ENCODE measurements at regions not wholly inside any gene's neighbourhood (a gene's known extent, or its start where the extent isn't known, plus 50 kb on each side); places are given as distances from the start of the nearest gene placed in this dataset.

DNA sequence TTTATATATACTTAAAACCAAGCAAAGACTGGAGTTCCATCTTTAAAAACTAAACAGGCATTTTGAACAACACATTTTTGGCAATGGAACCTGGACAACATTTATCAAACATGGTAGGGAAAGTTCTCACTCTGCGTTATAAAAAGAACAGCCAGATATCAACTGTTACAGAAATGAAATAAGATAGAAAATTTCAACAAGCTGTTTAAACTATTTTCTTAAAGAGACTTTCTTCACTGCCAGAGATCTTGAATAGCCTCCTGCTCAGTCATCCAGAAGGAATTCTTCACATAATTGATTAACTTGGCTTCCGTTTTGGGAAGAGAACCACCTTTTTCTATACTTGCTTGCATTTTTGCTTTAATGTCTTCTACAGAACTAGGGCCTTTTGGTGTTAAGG lies 166.0 kb upstream of the PIK3C3 start:
- H3K27ac ChIP-seq (ENCODE audit: low read depth, low read length): no peak overlapping the region
- no peaks in the 10 kb centered on the region for H3K9me3 ChIP-seq (ENCODE audit: insufficient read depth, low read length)
- no peaks in the 10 kb centered on the region for H3K36me3 ChIP-seq (ENCODE audit: low read length)
- H3K79me2 ChIP-seq (ENCODE audit: insufficient read depth, low read length): no peaks in the 10 kb centered on the region
- no peak overlapping the region for H2AFZ ChIP-seq (ENCODE audit: low read depth, low read length, severe bottlenecking)
- H3K4me3 ChIP-seq (ENCODE audit: insufficient read depth, low read length, poor library complexity, severe bottlenecking): no peak overlapping the region
- H3K9ac ChIP-seq (ENCODE audit: low read length): no peak overlapping the region
- no peaks in the 10 kb centered on the region for H3F3A ChIP-seq (ENCODE audit: insufficient read depth)
- H3K4me2 ChIP-seq (ENCODE audit: low read depth, low read length, poor library complexity, severe bottlenecking): no peak overlapping the region
- no peaks in the 10 kb centered on the region for H3K9me2 ChIP-seq (replicated peaks; ENCODE audit: insufficient read depth, low read length)
- no peaks in the 10 kb centered on the region for H4K20me1 ChIP-seq (ENCODE audit: low read depth, low read length)
- TF ChIP-seq, protein P1, sequence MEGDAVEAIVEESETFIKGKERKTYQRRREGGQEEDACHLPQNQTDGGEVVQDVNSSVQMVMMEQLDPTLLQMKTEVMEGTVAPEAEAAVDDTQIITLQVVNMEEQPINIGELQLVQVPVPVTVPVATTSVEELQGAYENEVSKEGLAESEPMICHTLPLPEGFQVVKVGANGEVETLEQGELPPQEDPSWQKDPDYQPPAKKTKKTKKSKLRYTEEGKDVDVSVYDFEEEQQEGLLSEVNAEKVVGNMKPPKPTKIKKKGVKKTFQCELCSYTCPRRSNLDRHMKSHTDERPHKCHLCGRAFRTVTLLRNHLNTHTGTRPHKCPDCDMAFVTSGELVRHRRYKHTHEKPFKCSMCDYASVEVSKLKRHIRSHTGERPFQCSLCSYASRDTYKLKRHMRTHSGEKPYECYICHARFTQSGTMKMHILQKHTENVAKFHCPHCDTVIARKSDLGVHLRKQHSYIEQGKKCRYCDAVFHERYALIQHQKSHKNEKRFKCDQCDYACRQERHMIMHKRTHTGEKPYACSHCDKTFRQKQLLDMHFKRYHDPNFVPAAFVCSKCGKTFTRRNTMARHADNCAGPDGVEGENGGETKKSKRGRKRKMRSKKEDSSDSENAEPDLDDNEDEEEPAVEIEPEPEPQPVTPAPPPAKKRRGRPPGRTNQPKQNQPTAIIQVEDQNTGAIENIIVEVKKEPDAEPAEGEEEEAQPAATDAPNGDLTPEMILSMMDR (IDR thresholded peaks at IDR 0.05; ENCODE audit: insufficient read depth, low read length, poor library complexity, severe bottlenecking): no peak
- TF ChIP-seq EZH2phosphoT487 (conservative IDR thresholded peaks at IDR 0.05; ENCODE audit: low read length): no peak
- no peaks in the 10 kb centered on the region; the same call in 1 of the 2 replicates for H3K27me3 ChIP-seq (ENCODE audit: low read length)

DNA sequence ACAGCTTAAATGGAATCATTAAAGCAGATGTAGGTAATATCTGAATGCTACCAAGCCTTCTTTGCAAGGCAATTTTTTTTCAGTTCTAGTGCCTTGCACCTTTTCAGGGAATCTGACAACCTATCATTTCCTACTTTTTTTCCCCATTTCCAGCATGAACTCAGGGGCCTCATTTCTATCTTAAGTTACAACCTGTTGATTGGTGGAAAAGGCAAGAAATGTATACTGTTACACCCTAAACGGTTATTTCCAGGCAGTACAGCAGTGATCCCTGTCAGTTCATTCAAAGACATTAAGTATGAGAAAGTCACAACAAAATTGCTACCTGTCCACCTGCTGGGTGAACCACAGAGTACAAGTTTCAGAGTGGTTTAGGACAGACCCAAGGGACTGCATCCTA lies 171.2 kb upstream of the PIK3C3 start:
- no peaks in the 10 kb centered on the region for H3K79me2 ChIP-seq (ENCODE audit: insufficient read depth, low read length)
- no peaks in the 10 kb centered on the region for H4K20me1 ChIP-seq (ENCODE audit: low read depth, low read length)
- no peak overlapping the region for H3K27ac ChIP-seq (ENCODE audit: low read depth, low read length)
- H3K9ac ChIP-seq (ENCODE audit: low read length): no peak overlapping the region
- no peak overlapping the region for H3K4me2 ChIP-seq (ENCODE audit: low read depth, low read length, poor library complexity, severe bottlenecking)
- no peaks in the 10 kb centered on the region for H3K36me3 ChIP-seq (ENCODE audit: low read length)
- no peak overlapping the region for H3K4me3 ChIP-seq (ENCODE audit: insufficient read depth, low read length, poor library complexity, severe bottlenecking)
- no peaks in the 10 kb centered on the region for H3K27me3 ChIP-seq (ENCODE audit: low read length)
- no peaks in the 10 kb centered on the region for H3K9me3 ChIP-seq (ENCODE audit: insufficient read depth, low read length)
- no peak for TF ChIP-seq EZH2phosphoT487 (conservative IDR thresholded peaks at IDR 0.05; ENCODE audit: low read length)
- TF ChIP-seq, protein P1 (IDR thresholded peaks at IDR 0.05; ENCODE audit: insufficient read depth, low read length, poor library complexity, severe bottlenecking): no peak
- no peak overlapping the region for H2AFZ ChIP-seq (ENCODE audit: low read depth, low read length, severe bottlenecking)
- peaks cover 3% of the 10 kb centered on the region; the same call in 1 of the 2 replicates for H3K9me2 ChIP-seq (replicated peaks; ENCODE audit: insufficient read depth, low read length)
- no peaks in the 10 kb centered on the region for H3F3A ChIP-seq (ENCODE audit: insufficient read depth)

DNA sequence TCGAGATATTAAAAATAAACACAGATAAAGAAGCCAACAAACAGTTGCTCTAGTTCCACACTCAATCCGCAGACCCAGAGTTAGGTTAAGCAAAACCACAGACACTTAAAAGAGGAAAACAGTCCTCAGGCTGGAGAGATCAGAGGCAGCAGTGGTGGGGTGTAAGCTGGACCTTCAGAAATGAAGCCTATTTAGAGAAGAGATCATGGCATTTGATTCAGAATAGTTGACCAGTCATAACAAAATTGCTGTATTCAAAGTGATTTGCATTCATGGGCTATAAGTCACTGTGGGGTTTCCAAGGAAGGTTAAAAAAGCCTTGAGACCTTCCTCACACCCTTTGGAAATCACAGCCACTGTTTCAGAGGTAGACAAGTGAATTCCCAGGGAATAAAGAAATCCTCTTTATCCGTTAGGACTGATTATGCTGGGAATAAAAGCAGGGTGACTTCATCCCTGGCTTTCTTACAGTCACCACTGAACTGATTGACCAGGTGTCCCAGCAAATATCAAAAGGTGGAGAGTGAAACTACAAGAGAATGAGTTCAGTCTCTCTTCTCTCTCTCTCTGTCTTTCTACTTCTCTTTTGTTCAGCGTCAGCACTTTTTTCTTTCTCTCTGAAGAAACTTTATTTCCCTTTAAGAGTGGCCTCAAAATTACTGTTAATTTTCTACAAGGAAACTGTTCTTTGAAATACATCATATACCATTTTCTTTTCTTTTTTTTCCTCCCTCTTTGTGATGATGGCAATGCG lies 171.8 kb upstream of the PIK3C3 start:
- peaks cover 3% of the 10 kb centered on the region; the same call in 1 of the 2 replicates for H3K9me2 ChIP-seq (replicated peaks; ENCODE audit: insufficient read depth, low read length)
- no peaks in the 10 kb centered on the region for H3F3A ChIP-seq (ENCODE audit: insufficient read depth)
- H3K9ac ChIP-seq (ENCODE audit: low read length): no peak overlapping the region
- no peaks in the 10 kb centered on the region for H4K20me1 ChIP-seq (ENCODE audit: low read depth, low read length)
- no peaks in the 10 kb centered on the region for H3K9me3 ChIP-seq (ENCODE audit: insufficient read depth, low read length)
- H3K79me2 ChIP-seq (ENCODE audit: insufficient read depth, low read length): no peaks in the 10 kb centered on the region
- TF ChIP-seq, protein P1 (IDR thresholded peaks at IDR 0.05; ENCODE audit: insufficient read depth, low read length, poor library complexity, severe bottlenecking): no peak
- no peak for TF ChIP-seq EZH2phosphoT487 (conservative IDR thresholded peaks at IDR 0.05; ENCODE audit: low read length)
- no peak overlapping the region for H3K4me2 ChIP-seq (ENCODE audit: low read depth, low read length, poor library complexity, severe bottlenecking)
- H3K27me3 ChIP-seq (ENCODE audit: low read length): no peaks in the 10 kb centered on the region
- H3K36me3 ChIP-seq (ENCODE audit: low read length): no peaks in the 10 kb centered on the region
- H3K27ac ChIP-seq (ENCODE audit: low read depth, low read length): no peak overlapping the region
- no peak overlapping the region for H2AFZ ChIP-seq (ENCODE audit: low read depth, low read length, severe bottlenecking)
- no peak overlapping the region for H3K4me3 ChIP-seq (ENCODE audit: insufficient read depth, low read length, poor library complexity, severe bottlenecking)

Data from SU-DHL-6 (cell line).